Central memory CD8-positive, alpha-beta T cell (primary cell): ENCODE measurements at regions not wholly inside any gene's neighbourhood (a gene's known extent, or its start where the extent isn't known, plus 50 kb on each side); places are given as distances from the start of the nearest gene placed in this dataset.
"Not testable (repeated sequence)": the region's sequence is repeated elsewhere in the genome, so short reads cannot be mapped to it uniquely, and the experiment has no call there.

ENCODE experiments used
- ATAC-seq: fragments of 150-1000 bp; cut with Tn5 transposase; replicated peaks from 2 replicates; pipeline ENCODE4 v1.10.0; 2022; ENCODE audit warnings: mild to moderate bottlenecking, moderate FRiP score, moderate number of reproducible peaks; ENCODE audit not compliant: poor library complexity, severe bottlenecking; ENCODE audit errors: extremely low read depth
- DNase-seq, 2 donors: peaks; one replicate each; pipeline ENCODE4 v3.0.0; 2021; ENCODE audit warnings: low spot score in 2 of 2
- H3K27ac Mint-ChIP-seq: one replicate; pipeline ENCODE4 v1.8.0; 2022; ENCODE audit warnings: low read depth, mild to moderate bottlenecking, moderate library complexity, mixed read lengths
- H3K27me3 Mint-ChIP-seq: one replicate; pipeline ENCODE4 v1.8.0; 2022; ENCODE audit warnings: mixed read lengths
- H3K36me3 Mint-ChIP-seq: one replicate; pipeline ENCODE4 v1.8.0; 2022; ENCODE audit warnings: mild to moderate bottlenecking, moderate library complexity, mixed read lengths; ENCODE audit not compliant: insufficient read depth
- H3K4me1 Mint-ChIP-seq: one replicate; pipeline ENCODE4 v1.8.0; 2022; ENCODE audit warnings: mixed read lengths
- H3K4me3 Mint-ChIP-seq: one replicate; pipeline ENCODE4 v1.8.0; 2022; ENCODE audit warnings: mild to moderate bottlenecking, moderate library complexity, mixed read lengths
- H3K9me3 Mint-ChIP-seq: one replicate; pipeline ENCODE4 v1.8.0; 2022; ENCODE audit warnings: mixed read lengths

GRCh38 chr1:121443001-121443540 is 258.3 kb downstream of the SRGAP2C start:
- H3K36me3 Mint-ChIP-seq = no peaks in the 10 kb centered on the region
- H3K4me3 Mint-ChIP-seq = no peak overlapping the region
- peak overlapping the region; percentile 12 for H3K27ac Mint-ChIP-seq
- peaks cover 6% of the 10 kb centered on the region for H3K9me3 Mint-ChIP-seq
- no peaks in the 10 kb centered on the region for H3K27me3 Mint-ChIP-seq
- DNase-seq = no peak
- peaks cover 5% of the 10 kb centered on the region for H3K4me1 Mint-ChIP-seq
- ATAC-seq = no peak

- H3K27ac Mint-ChIP-seq = no peak overlapping the region
- DNase-seq = no peak
- no peaks in the 10 kb centered on the region for H3K36me3 Mint-ChIP-seq
- ATAC-seq = no peak
- H3K4me3 Mint-ChIP-seq = no peak overlapping the region
- peaks cover 5% of the 10 kb centered on the region for H3K4me1 Mint-ChIP-seq
- H3K27me3 Mint-ChIP-seq = no peaks in the 10 kb centered on the region
- peaks cover 6% of the 10 kb centered on the region for H3K9me3 Mint-ChIP-seq
These were observed 259.3 kb downstream of the SRGAP2C start for GRCh38 chr1:121444096-121444495.

GRCh38 chr1:121445679-121446078 is 260.9 kb downstream of the SRGAP2C start:
- DNase-seq = no peak
- Mint-ChIP-seq H3K4me1 (peaks cover 5% of the 10 kb centered on the region), H3K27me3 (no peaks in the 10 kb centered on the region), H3K9me3 (peaks cover 2% of the 10 kb centered on the region), H3K36me3 (no peaks in the 10 kb centered on the region), H3K27ac (no peak overlapping the region), H3K4me3 (no peak overlapping the region)
- ATAC-seq = no peak

- DNase-seq, H3K4me3 Mint-ChIP-seq, H3K27me3 Mint-ChIP-seq, H3K27ac Mint-ChIP-seq, ATAC-seq, H3K4me1 Mint-ChIP-seq, H3K36me3 Mint-ChIP-seq, H3K9me3 Mint-ChIP-seq: not testable (repeated sequence)
These were observed 262.6 kb downstream of the SRGAP2C start for GRCh38 chr1:121447280-121447923.

- not testable (repeated sequence) for H3K4me3 Mint-ChIP-seq, ATAC-seq, DNase-seq, H3K27ac Mint-ChIP-seq, H3K9me3 Mint-ChIP-seq, H3K36me3 Mint-ChIP-seq, H3K27me3 Mint-ChIP-seq, H3K4me1 Mint-ChIP-seq
These were observed 263.3 kb downstream of the SRGAP2C start for GRCh38 chr1:121448064-121448463.

GRCh38 chr1:121448851-121449250 is 264.1 kb downstream of the SRGAP2C start:
- ATAC-seq (no peak), DNase-seq (no peak)
- no peak overlapping the region for H3K4me3 Mint-ChIP-seq
- H3K4me1 Mint-ChIP-seq = no peaks in the 10 kb centered on the region
- H3K27me3 Mint-ChIP-seq = no peaks in the 10 kb centered on the region
- no peak overlapping the region for H3K27ac Mint-ChIP-seq
- H3K36me3 Mint-ChIP-seq = no peaks in the 10 kb centered on the region
- H3K9me3 Mint-ChIP-seq = no peaks in the 10 kb centered on the region

- no peaks in the 10 kb centered on the region for H3K4me1 Mint-ChIP-seq
- H3K36me3 Mint-ChIP-seq = no peaks in the 10 kb centered on the region
- H3K4me3 Mint-ChIP-seq = no peak overlapping the region
- no peaks in the 10 kb centered on the region for H3K9me3 Mint-ChIP-seq
- no peak for DNase-seq
- ATAC-seq = no peak
- no peak overlapping the region for H3K27ac Mint-ChIP-seq
- no peaks in the 10 kb centered on the region for H3K27me3 Mint-ChIP-seq
These were observed 267.7 kb downstream of the SRGAP2C start for GRCh38 chr1:121452484-121452883.

- Mint-ChIP-seq H3K4me3 (peak overlapping the region; percentile 75), H3K27me3 (no peaks in the 10 kb centered on the region), H3K36me3 (no peaks in the 10 kb centered on the region), H3K27ac (peak overlapping the region; percentile 62), H3K9me3 (no peaks in the 10 kb centered on the region), H3K4me1 (peaks cover 6% of the 10 kb centered on the region)
- DNase-seq (no peak), ATAC-seq (no peak)
These were observed 273.7 kb downstream of the SRGAP2C start for GRCh38 chr1:121458291-121459048.

- H3K4me3 Mint-ChIP-seq = no peak overlapping the region
- H3K27ac Mint-ChIP-seq = no peak overlapping the region
- no peak for ATAC-seq
These were observed 274.5 kb downstream of the SRGAP2C start for GRCh38 chr1:121459235-121459634.

GRCh38 chr1:121469395-121469794 is 284.6 kb downstream of the SRGAP2C start:
- H3K9me3 Mint-ChIP-seq, ATAC-seq, DNase-seq, H3K4me1 Mint-ChIP-seq, H3K4me3 Mint-ChIP-seq, H3K27me3 Mint-ChIP-seq, H3K27ac Mint-ChIP-seq, H3K36me3 Mint-ChIP-seq: not testable (repeated sequence)

More at GRCh38 chr1:121459235-121459634, 274.5 kb downstream of the SRGAP2C start:
- Mint-ChIP-seq H3K36me3 (no peaks in the 10 kb centered on the region), H3K27me3 (no peaks in the 10 kb centered on the region), H3K9me3 (no peaks in the 10 kb centered on the region), H3K4me1 (peaks cover 6% of the 10 kb centered on the region)
- no peak for DNase-seq

GRCh38 chr1:121470401-121470800 is 285.6 kb downstream of the SRGAP2C start:
- not testable (repeated sequence) for H3K36me3 Mint-ChIP-seq, H3K4me1 Mint-ChIP-seq, ATAC-seq, H3K9me3 Mint-ChIP-seq, H3K4me3 Mint-ChIP-seq, H3K27ac Mint-ChIP-seq, DNase-seq, H3K27me3 Mint-ChIP-seq

- no peak for ATAC-seq
These were observed 286.7 kb downstream of the SRGAP2C start for GRCh38 chr1:121471523-121471922.

GRCh38 chr1:121472017-121472416 is 287.2 kb downstream of the SRGAP2C start:
- Mint-ChIP-seq H3K9me3 (no peaks in the 10 kb centered on the region), H3K27ac (no peak overlapping the region), H3K4me3 (no peak overlapping the region), H3K4me1 (no peaks in the 10 kb centered on the region), H3K27me3 (no peaks in the 10 kb centered on the region), H3K36me3 (no peaks in the 10 kb centered on the region)
- no peak for DNase-seq
- ATAC-seq = no peak

More at GRCh38 chr1:121471523-121471922, 286.7 kb downstream of the SRGAP2C start:
- DNase-seq = no peak
- Mint-ChIP-seq H3K27ac (no peak overlapping the region), H3K4me1 (no peaks in the 10 kb centered on the region), H3K9me3 (no peaks in the 10 kb centered on the region), H3K4me3 (no peak overlapping the region), H3K27me3 (no peaks in the 10 kb centered on the region), H3K36me3 (no peaks in the 10 kb centered on the region)
